Cardiac septum (tissue), 1 donor: ENCODE measurements at regions not wholly inside any gene's neighbourhood (a gene's known extent, or its start where the extent isn't known, plus 50 kb on each side); places are given as distances from the start of the nearest gene placed in this dataset.

Experiments used
- DNase-seq: peaks from one replicate; pipeline ENCODE4 v3.0.0-alpha.2; 2020; ENCODE audit warnings: low spot score
- intact Hi-C: fragments of 100-400 bp; cut with DNase I; formaldehyde crosslinking; loops from one replicate; pipeline ENCODE4 v1.14.0; 2022
- donor health status: DM: no; HTN: no; CAD: no.

DNA sequence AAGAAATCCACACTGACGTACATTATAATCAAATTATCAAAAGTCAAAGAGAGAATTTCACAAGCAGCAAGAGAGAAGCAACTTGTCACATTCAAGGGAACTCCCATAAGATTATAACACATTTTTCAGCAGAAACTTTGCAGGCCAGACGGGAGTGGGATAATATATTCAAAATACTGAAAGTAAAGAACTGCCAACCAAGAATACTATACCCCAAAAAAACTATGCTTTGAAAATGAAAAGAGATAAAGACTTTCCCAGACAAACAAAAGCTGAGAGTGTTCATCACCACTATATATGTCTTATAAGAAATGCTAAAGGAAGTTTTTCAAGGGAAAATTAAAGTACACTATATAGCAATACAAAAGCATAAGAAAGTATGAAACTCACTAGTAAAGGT is 91.5 kb upstream of the PPP2R3A start:
- intact Hi-C loops = no loop called here
- DNase-seq = no peak

DNA sequence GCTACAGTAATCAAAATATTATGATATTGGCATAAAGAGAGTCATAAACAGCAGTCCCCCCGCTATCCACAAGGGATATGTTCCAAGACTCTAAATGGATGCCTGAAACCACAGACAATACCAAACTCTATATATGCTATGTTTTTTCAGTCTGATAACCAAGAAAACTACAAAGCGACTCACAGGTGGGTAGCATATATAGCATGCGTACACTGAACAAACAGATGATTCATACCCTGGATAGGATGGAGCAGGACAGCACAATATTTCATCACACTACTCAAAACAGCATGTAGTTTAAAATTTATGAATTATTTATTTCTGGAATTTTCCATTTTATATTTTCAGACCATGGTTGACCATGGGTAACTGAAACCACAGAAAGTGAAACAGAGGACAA is 87.0 kb upstream of the PPP2R3A start:
- intact Hi-C loops = no loop called here
- DNase-seq = no peak

DNA sequence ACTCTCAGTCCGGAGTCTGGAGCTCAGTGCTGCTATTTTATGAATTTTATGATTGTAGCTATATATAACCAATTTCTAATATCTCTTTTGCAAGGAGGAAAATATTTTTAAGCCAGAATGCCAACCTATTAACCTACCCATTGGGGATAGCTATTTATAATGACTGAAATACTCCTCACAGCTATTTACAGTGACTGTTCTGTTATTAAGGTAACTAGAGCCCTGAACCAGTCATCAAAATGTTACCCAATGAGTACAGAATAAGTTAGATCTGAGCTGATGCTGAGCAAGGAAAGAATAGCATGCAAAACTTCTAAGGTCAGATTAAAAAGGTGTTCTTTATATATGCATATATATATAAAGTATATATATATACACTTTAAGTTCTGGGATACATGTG is 79.6 kb upstream of the PPP2R3A start:
- no peak for DNase-seq
- intact Hi-C loops = no loop called here

DNA sequence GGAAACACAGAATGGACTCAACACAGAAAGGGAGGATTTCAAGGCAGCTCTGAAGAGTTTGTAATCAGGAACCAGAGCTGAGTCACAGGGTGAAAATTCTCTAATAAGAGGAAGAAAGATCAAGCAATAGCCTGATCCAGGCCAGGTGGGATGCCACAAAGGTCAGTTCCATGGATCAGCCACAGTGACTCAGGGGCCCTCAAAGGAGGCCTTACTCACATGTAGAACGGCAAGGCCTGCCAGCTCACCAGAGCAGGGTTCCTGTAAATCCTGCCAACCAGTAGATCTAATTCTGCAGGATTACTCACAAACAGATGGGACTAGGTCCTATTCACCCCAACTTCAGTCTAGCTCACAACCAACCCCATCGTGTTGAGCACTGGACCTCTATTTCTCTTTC is 78.3 kb upstream of the PPP2R3A start:
- intact Hi-C loops = no loop called here
- DNase-seq = no peak

DNA sequence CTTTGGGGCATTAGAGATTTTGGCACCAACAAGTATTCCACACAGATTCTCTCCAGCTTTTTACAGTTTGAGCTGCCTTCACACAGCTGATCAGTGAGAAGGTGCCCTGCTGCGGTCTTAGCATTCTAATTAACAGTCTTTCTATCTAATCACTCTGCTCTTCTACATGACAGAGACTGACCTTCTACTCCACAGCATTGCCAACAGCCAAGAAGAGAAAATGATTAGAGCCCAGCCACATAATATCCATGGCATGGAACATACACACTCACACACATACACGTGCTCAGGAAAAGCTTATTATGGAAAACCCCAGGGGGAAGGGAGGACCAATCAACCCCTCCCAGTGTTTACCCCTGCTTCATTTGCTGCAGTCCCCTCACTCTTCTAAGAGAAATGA is 76.1 kb upstream of the PPP2R3A start:
- DNase-seq = no peak
- intact Hi-C loops = no loop called here

DNA sequence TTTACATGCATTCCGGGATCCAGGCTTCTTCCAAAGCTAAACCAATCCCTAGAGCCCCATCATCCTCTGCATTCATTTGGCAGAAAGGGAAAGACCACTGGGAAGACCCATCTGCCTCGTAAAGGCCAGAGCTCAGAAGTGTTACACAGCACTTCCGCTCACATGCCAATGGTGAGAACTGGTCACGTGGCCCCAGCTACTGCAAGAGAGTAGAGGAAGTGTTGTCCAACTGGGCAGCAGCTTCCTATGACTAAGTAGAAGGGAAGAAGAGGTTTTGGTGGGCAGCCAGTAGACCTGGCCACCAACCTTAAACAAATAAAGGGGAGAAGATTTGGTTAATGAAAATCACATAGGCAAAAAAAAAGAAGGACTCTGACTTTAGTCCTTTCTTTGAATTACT is 74.4 kb upstream of the PPP2R3A start:
- intact Hi-C loops = loop anchor here (10.0 kb wide), 1 partner anchor 386 kb away; no protein-coding TSS in a partner anchor
- DNase-seq = no peak

DNA sequence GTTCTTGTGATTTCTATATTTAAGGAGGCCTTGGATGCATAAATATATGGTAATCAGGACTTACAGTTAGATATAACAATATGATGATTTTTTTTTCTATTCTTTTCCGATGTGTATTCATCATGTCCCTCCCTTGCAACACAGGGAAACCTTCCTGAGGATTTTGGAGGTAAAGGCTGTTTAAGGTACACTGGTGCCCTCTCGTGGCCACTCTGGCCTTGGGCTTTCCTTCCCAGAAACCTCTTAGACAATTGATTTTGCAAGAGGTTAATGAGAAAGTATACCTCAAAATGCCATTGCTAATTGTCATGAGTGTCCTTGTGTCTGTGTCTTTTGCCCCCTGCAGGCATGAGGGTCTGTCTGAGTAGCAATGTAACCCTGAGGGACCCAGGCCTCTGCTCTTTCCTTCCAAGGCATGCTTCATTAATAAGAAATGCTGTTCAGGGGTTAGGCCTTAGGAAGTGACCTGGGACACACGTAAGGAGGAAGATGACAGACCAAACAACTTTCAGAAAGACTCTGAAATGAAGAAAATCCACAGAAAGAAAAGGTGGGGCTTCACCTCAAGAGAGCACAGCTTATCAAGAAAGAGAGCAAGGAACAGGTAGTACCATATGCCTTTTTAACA is 70.3 kb upstream of the PPP2R3A start:
- intact Hi-C loops = loop anchor here (5.0 to 10.0 kb wide), 2 partner anchors 390 to 1293 kb away; no protein-coding TSS in a partner anchor
- no peak for DNase-seq

DNA sequence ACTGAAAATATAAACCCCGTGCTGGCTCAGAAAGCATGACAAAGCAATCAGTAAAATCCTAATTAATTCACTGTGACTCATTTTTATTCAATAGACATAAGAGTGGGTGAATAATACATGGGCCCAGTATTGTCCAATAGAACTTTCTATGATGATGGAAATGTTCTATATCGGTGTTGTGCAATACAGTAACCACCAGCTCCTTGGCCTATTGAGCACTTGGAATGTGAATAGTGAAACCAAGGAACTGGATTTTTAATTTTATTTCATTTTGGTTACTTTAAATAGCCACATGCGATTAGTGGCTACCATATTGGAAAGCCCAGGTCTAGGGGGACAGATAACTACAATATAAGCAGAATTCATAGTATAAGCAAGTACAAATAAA is 69.8 kb upstream of the PPP2R3A start:
- DNase-seq = no peak
- intact Hi-C loops = loop anchor here (2.0 to 10.0 kb wide), 3 partner anchors 391 to 1293 kb away; partner anchors contain the start of gene EPHB1

DNA sequence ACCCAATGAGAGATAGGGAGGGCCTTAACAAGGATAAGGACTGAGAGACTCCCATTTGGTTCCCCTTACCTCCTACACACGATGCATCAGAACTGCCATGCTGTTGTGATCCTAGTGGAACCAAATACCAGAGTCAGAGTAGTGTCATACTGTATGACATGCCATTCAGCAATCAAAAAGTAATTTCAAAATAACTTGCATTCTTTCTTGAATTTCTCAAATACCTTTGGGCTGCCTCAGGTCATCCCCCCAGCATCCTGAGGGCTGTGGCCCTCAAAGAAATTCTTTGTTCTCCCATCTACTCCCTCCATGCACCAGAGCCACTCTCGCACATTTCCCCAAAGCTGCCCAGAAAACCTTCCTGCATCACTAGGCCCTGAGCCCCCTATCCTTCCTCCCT is 68.9 kb upstream of the PPP2R3A start:
- intact Hi-C loops = loop anchor here (2.0 to 10.0 kb wide), 3 partner anchors 392 to 1294 kb away; partner anchors contain the start of gene EPHB1
- DNase-seq = no peak

DNA sequence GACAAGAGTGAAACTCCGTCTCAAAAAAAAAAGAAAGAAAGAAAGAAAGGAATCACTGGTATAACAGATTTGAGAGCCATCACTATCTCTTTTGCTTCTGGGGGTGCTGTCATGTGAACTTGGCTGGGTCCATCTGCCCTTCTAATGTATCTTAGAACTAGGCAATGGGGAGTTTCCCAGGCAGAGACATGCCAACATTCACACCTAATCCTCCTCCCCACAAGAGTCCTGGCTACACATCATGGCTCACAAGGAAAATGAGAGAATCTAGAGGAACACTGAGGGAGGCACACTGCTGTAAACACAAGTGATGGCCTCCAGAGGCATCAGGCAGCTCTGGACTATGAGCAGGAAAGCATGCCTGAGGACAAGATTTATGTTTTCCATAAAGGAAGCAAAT is 67.8 kb upstream of the PPP2R3A start:
- DNase-seq = no peak
- intact Hi-C loops = loop anchor here (2.0 to 10.0 kb wide), 3 partner anchors 393 to 1295 kb away; partner anchors contain the start of gene EPHB1

DNA sequence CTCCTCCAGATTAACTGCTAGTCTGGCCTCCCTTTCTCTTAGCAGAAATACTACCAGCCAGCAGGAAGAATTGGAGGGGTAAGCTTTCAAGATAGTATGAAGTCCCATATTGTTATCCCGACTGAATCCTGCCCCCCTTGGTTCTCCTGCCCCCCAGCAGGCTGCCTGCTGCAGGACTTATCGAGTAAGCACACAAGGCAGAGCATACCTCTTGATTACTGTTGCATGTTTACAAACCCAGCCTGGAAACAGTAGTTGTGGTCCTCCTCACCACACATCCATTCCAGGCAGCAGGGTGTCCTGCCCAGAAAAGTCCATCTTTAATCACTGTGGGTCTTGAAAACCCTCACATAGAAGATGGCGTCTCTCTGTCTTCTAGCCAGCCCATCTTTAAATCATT is 66.8 kb upstream of the PPP2R3A start:
- no peak for DNase-seq
- intact Hi-C loops = loop anchor here (5.0 to 10.0 kb wide), 2 partner anchors 394 to 1296 kb away; no protein-coding TSS in a partner anchor

DNA sequence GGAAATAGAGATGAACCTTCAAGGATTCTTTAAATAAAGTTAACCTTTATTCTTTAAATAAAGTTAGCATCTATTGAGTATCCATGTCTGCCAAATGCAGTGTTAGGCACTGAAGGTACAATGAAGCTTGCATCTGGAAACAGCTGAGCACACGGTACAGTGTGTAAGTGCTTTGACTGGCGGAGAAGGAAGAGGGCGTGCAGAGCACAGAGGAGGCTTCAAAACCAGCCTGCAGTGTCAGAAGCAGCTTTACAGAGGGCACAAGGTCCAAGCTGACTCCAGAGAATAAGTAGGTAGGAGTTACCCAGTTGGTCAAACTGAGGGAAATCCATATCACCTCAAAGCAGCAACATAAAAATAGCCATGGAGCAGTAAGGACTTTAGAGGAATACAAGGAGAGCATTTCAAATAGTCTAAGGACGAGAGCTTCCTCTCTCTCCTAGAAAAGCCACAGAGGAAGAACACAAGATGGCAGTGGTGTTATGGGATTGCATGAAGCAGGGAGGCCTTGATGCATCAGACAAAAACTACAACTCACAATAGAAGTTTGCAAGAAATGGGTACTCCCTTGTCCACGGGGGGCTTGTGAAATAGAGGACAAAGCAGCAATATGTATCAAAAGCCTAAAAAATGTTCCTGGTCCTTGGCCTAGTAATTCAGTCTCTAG is 60.3 kb upstream of the PPP2R3A start:
- no peak for DNase-seq
- intact Hi-C loops = no loop called here

DNA sequence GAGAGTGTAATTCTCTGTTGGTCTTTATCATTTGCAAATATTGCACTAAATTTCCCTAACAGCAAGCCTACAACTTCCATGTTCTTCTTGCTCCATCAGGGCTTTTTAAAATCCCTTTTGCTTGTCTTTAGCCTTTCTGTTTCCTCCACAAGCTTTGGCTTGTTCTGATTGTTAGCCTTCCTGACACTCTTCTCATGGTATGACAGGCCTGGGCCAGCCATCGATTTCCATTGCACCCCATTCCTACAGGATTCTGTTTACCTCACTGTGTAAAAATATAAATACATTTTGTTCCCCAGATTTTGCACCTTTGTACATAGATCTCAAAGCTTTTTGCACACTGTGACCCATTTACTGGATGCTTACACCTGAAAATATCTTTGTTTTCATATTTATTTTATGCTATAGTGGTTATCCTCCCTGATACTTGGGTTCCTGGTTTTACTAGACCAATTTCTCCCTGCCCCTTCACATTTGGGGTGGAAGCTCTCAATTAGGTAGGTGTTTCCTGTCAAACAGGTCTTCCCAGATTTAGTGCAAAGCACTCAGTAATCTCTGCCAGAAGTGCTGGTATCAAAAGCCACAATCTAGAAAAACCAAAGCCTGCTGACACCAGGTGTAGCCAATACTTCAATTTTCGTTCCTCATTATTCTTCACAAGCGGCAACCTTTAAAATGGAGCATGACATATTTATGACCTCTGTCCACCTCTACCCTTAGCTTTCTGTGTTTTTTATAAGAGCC is 57.9 kb upstream of the PPP2R3A start:
- intact Hi-C loops = no loop called here
- no peak for DNase-seq

DNA sequence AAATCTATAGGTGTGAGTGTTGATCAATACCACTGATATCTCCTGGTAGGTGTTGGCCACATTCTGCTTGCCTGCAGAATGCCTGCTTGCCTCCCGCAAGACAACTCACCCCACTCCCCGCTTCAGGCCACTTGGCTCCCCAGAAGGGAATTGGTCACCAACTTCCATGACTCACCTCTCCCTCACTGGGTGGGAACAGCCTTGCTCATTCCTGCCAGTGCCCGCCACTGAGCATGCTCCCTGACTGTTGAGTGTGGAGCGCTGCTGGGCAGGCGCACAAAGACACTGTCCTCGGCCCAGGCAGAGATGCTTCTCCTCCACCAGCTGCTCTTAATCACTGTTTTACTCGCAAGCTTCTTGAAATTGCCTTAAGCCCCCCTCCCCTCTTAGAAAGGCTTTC is 57.3 kb upstream of the PPP2R3A start:
- intact Hi-C loops = no loop called here
- no peak for DNase-seq

DNA sequence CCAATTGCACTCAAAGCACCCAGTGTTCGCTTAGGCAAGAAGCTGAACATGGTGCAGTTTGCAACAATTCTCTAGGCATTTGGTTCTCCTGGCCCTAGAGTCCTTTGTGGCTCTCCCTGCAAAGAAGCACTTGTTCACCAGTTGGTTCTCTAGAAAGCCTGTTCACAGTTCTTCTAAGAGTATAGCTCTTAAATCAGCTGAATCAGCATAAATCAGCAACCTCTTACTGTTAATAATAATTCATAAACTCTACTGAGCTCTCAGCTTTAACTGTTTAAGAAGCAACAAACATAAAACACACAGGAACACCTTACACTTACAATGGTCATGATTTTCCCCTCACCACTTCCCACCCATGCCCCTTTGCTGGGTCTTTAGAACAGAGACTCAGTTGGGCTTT is 56.8 kb upstream of the PPP2R3A start:
- no peak for DNase-seq
- intact Hi-C loops = no loop called here

DNA sequence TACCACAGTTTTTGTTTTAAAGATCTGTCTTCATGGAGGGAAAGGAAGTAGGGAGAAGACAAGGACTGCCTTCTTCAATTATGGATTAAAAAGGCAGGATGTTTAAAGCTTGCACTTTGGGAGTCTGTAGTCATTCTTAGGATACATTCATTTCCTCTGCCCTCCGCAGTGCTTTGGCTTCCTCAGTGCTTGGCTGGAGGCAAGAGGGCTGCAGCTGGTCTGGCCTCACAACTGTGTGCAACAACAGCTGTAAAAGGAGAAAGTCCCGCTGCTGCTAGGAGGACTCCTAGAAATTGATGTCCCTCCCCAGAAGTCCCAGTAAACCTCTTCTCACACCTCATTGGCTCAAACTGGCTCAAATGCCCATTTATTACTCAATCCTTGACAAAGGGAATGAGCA is 54.4 kb upstream of the PPP2R3A start:
- DNase-seq = no peak
- intact Hi-C loops = no loop called here

DNA sequence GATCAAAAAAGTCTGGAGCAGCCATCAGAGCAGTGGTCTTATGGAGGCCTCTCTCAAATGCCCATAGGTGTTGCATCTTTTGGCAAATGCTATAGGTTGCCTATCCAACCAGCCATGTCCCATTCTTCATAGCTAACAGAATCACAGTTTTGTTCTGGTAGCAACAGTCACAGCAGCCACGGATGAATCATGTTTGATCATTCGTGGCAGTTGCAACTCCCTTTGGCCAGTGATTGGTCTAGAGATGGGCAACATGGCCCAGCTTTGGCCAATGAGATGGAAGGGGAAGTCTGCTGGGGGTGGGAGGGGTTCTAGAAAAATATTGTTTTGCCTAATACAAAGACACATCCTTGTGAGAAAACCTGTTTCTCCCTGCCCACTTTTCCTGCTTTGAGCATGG is 50.3 kb upstream of the PPP2R3A start:
- intact Hi-C loops = no loop called here

More for the DNA sequence above, 50.3 kb upstream of the PPP2R3A start:
- DNase-seq = no peak
